Vagina (tissue), 2 donors: ENCODE measurements at regions not wholly inside any gene's neighbourhood (a gene's known extent, or its start where the extent isn't known, plus 50 kb on each side); places are given as distances from the start of the nearest gene placed in this dataset.

Experiments
- CTCF ChIP-seq, 3 experiments: fragments of 450-650 bp in 2 of 3; fragments of 200-600 bp in 1 of 3; sonication (generic) in 1 of 3; IDR thresholded peaks; one replicate each; pipeline ENCODE4 v1.5.1; 2017 to 2019; ENCODE audit warnings: antibody characterized with exemption in 3 of 3, mild to moderate bottlenecking in 2 of 3, moderate library complexity in 2 of 3
- POLR2A ChIP-seq, 2 donors: fragments of 450-650 bp; IDR thresholded peaks; one replicate each; pipeline ENCODE4 v1.6.1; 2017; ENCODE audit warnings: antibody characterized with exemption in 2 of 2, mild to moderate bottlenecking in 2 of 2, moderate library complexity in 2 of 2
- POLR2AphosphoS5 ChIP-seq, 2 donors: sonication (generic); formaldehyde crosslinking; IDR thresholded peaks; one replicate each; pipeline ENCODE4 v1.9.0; 2017; ENCODE audit warnings: antibody characterized with exemption in 2 of 2, mild to moderate bottlenecking in 2 of 2, low read depth in 1 of 2; ENCODE audit not compliant: insufficient read depth in 1 of 2

- TF ChIP-seq CTCF (IDR thresholded peaks at IDR 0.05) (no peak), POLR2A (IDR thresholded peaks at IDR 0.05) (no peak), POLR2AphosphoS5 (IDR thresholded peaks at IDR 0.05; ENCODE audit: insufficient read depth in 1 of 2, low read depth in 1 of 2) (no peak)
Observed at GRCh38 chr9:28272127-28272526, 698.8 kb upstream of the C9orf72 start.
